Activated CD4-positive, alpha-beta memory T cell treated with anti-CD3 and anti-CD28 coated beads for 36 hours (primary cell): ENCODE measurements at regions not wholly inside any gene's neighbourhood (a gene's known extent, or its start where the extent isn't known, plus 50 kb on each side); places are given as distances from the start of the nearest gene placed in this dataset.
A peak's percentile ranks its signal among the peaks of the same experiment; 100 is the strongest.

Experiments used
- CTCF ChIA-PET: fragments of 350-600 bp; sonication (Branson Sonifier 250); formaldehyde crosslinking; loops from one replicate; lab custom pipeline; 2021; ENCODE audit warnings: antibody characterized with exemption, inconsistent platforms; lab: Charles Lee
- POLR2A ChIA-PET: fragments of 350-600 bp; sonication (Branson Sonifier 250); formaldehyde crosslinking; loops from one replicate; lab custom pipeline; 2021; ENCODE audit warnings: antibody characterized with exemption; lab: Charles Lee
- DNase-seq: peaks from one replicate; pipeline ENCODE4 v3.0.0-alpha.2; 2020
- H3K27ac Mint-ChIP-seq: one replicate; pipeline ENCODE4 v1.8.0; 2021; ENCODE audit warnings: mixed read lengths
- H3K27me3 Mint-ChIP-seq: one replicate; pipeline ENCODE4 v1.8.0; 2021; ENCODE audit warnings: mixed read lengths
- H3K36me3 Mint-ChIP-seq: one replicate; pipeline ENCODE4 v1.8.0; 2021; ENCODE audit warnings: mixed read lengths
- H3K4me1 Mint-ChIP-seq: one replicate; pipeline ENCODE4 v1.8.0; 2021; ENCODE audit warnings: low read depth, mixed read lengths
- H3K4me3 Mint-ChIP-seq: one replicate; pipeline ENCODE4 v1.8.0; 2021; ENCODE audit warnings: mild to moderate bottlenecking, mixed read lengths
- H3K9me3 Mint-ChIP-seq: one replicate; pipeline ENCODE4 v1.8.0; 2021; ENCODE audit warnings: mixed read lengths
- intact Hi-C: fragments of 100-400 bp; cut with micrococcal nuclease; formaldehyde crosslinking; loops from one replicate; pipeline ENCODE4 v1.15.1; 2023

- Mint-ChIP-seq H3K4me1 (no peaks in the 10 kb centered on the region), H3K9me3 (no peaks in the 10 kb centered on the region), H3K36me3 (no peaks in the 10 kb centered on the region), H3K4me3 (no peak overlapping the region), H3K27ac (no peak overlapping the region), H3K27me3 (no peaks in the 10 kb centered on the region)
- intact Hi-C loops, result no loop called here
- POLR2A ChIA-PET, result no interaction called here
- DNase-seq, result no peak
- CTCF ChIA-PET, result no interaction called here
Observed at GRCh38 chr3:107028626-107029025, 348.6 kb upstream of the CCDC54 start.

- intact Hi-C loops, result no loop called here
Observed at GRCh38 chr3:107032111-107032510, 345.1 kb upstream of the CCDC54 start.

GRCh38 chr3:107034142-107034541 is 343.1 kb upstream of the CCDC54 start:
- POLR2A ChIA-PET, result no interaction called here
- Mint-ChIP-seq H3K27me3 (no peaks in the 10 kb centered on the region), H3K36me3 (no peaks in the 10 kb centered on the region), H3K4me3 (no peak overlapping the region), H3K4me1 (no peaks in the 10 kb centered on the region), H3K9me3 (peaks cover 23% of the 10 kb centered on the region), H3K27ac (no peak overlapping the region)
- DNase-seq, result no peak
- intact Hi-C loops, result no loop called here
- CTCF ChIA-PET, result no interaction called here

More at GRCh38 chr3:107032111-107032510, 345.1 kb upstream of the CCDC54 start:
- H3K27ac Mint-ChIP-seq, result no peak overlapping the region
- no peaks in the 10 kb centered on the region for H3K36me3 Mint-ChIP-seq
- H3K27me3 Mint-ChIP-seq, result no peaks in the 10 kb centered on the region
- H3K4me3 Mint-ChIP-seq, result no peak overlapping the region
- H3K4me1 Mint-ChIP-seq, result no peaks in the 10 kb centered on the region
- POLR2A ChIA-PET, result no interaction called here
- CTCF ChIA-PET, result no interaction called here
- peaks cover 10% of the 10 kb centered on the region for H3K9me3 Mint-ChIP-seq
- DNase-seq, result no peak

- DNase-seq, result no peak
- Mint-ChIP-seq H3K4me1 (no peaks in the 10 kb centered on the region), H3K27ac (no peak overlapping the region), H3K4me3 (no peak overlapping the region), H3K27me3 (no peaks in the 10 kb centered on the region), H3K9me3 (peaks cover 23% of the 10 kb centered on the region), H3K36me3 (no peaks in the 10 kb centered on the region)
- ChIA-PET CTCF (no interaction called here), POLR2A (no interaction called here)
- intact Hi-C loops, result no loop called here
Observed at GRCh38 chr3:107035176-107035575, 342.1 kb upstream of the CCDC54 start.

GRCh38 chr3:107044677-107045076 is 332.6 kb upstream of the CCDC54 start:
- H3K4me3 Mint-ChIP-seq, result no peak overlapping the region
- no peaks in the 10 kb centered on the region for H3K27me3 Mint-ChIP-seq
- H3K4me1 Mint-ChIP-seq, result no peaks in the 10 kb centered on the region
- H3K9me3 Mint-ChIP-seq, result peaks cover 5% of the 10 kb centered on the region
- no peaks in the 10 kb centered on the region for H3K36me3 Mint-ChIP-seq
- POLR2A ChIA-PET, result no interaction called here
- intact Hi-C loops, result no loop called here
- no peak for DNase-seq
- CTCF ChIA-PET, result no interaction called here
- no peak overlapping the region for H3K27ac Mint-ChIP-seq

GRCh38 chr3:107045791-107046190 is 331.4 kb upstream of the CCDC54 start:
- Mint-ChIP-seq H3K36me3 (no peaks in the 10 kb centered on the region), H3K9me3 (no peaks in the 10 kb centered on the region), H3K27me3 (no peaks in the 10 kb centered on the region), H3K4me1 (no peaks in the 10 kb centered on the region), H3K4me3 (no peak overlapping the region), H3K27ac (no peak overlapping the region)
- no peak for DNase-seq
- intact Hi-C loops, result no loop called here
- ChIA-PET POLR2A (interaction anchor here (0.5 kb wide), 1 partner anchor 274 kb away, joined by 3 read pairs; no protein-coding TSS in a partner anchor), CTCF (interaction anchor here (0.9 kb wide), 1 partner anchor 17 kb away, joined by 3 read pairs; no protein-coding TSS in a partner anchor)

GRCh38 chr3:107055181-107055942 is 321.9 kb upstream of the CCDC54 start:
- Mint-ChIP-seq H3K4me3 (no peak overlapping the region), H3K27ac (no peak overlapping the region), H3K4me1 (no peaks in the 10 kb centered on the region), H3K9me3 (no peaks in the 10 kb centered on the region), H3K27me3 (peaks cover 5% of the 10 kb centered on the region), H3K36me3 (no peaks in the 10 kb centered on the region)
- ChIA-PET POLR2A (no interaction called here), CTCF (no interaction called here)
- intact Hi-C loops, result no loop called here
- DNase-seq, result no peak

- DNase-seq, result no peak
- Mint-ChIP-seq H3K27ac (no peak overlapping the region), H3K9me3 (no peaks in the 10 kb centered on the region), H3K4me3 (no peak overlapping the region), H3K36me3 (no peaks in the 10 kb centered on the region), H3K4me1 (peaks cover 11% of the 10 kb centered on the region), H3K27me3 (peaks cover 13% of the 10 kb centered on the region)
- ChIA-PET POLR2A (no interaction called here), CTCF (interaction anchor here (1.3 kb wide), 1 partner anchor 9 kb away, joined by 3 read pairs; no protein-coding TSS in a partner anchor)
- intact Hi-C loops, result loop anchor here (10.0 kb wide), 2 partner anchors 457 to 1547 kb away; no protein-coding TSS in a partner anchor
Observed at GRCh38 chr3:107061466-107061865, 315.8 kb upstream of the CCDC54 start.

GRCh38 chr3:107062310-107062709 is 314.9 kb upstream of the CCDC54 start:
- Mint-ChIP-seq H3K36me3 (no peaks in the 10 kb centered on the region), H3K27me3 (peaks cover 13% of the 10 kb centered on the region), H3K4me3 (no peak overlapping the region), H3K4me1 (peaks cover 11% of the 10 kb centered on the region), H3K9me3 (no peaks in the 10 kb centered on the region), H3K27ac (no peak overlapping the region)
- intact Hi-C loops, result loop anchor here (10.0 kb wide), 2 partner anchors 458 to 1548 kb away; no protein-coding TSS in a partner anchor
- DNase-seq, result no peak
- CTCF ChIA-PET, result interaction anchor here (0.9 kb wide), 1 partner anchor 17 kb away, joined by 3 read pairs; no protein-coding TSS in a partner anchor
- POLR2A ChIA-PET, result no interaction called here

- POLR2A ChIA-PET, result no interaction called here
- peaks cover 11% of the 10 kb centered on the region for H3K4me1 Mint-ChIP-seq
- H3K36me3 Mint-ChIP-seq, result no peaks in the 10 kb centered on the region
- H3K4me3 Mint-ChIP-seq, result no peak overlapping the region
- no peak overlapping the region for H3K27ac Mint-ChIP-seq
- CTCF ChIA-PET, result interaction anchor here (0.9 kb wide), 1 partner anchor 17 kb away, joined by 3 read pairs; no protein-coding TSS in a partner anchor
- DNase-seq, result no peak
- intact Hi-C loops, result loop anchor here (10.0 kb wide), 2 partner anchors 458 to 1548 kb away; no protein-coding TSS in a partner anchor
- H3K9me3 Mint-ChIP-seq, result no peaks in the 10 kb centered on the region
- H3K27me3 Mint-ChIP-seq, result peaks cover 11% of the 10 kb centered on the region
Observed at GRCh38 chr3:107062787-107063186, 314.5 kb upstream of the CCDC54 start.

GRCh38 chr3:107063351-107063750 is 313.9 kb upstream of the CCDC54 start:
- no peak overlapping the region for H3K27ac Mint-ChIP-seq
- intact Hi-C loops, result loop anchor here (10.0 kb wide), 2 partner anchors 459 to 1549 kb away; no protein-coding TSS in a partner anchor
- no peak for DNase-seq
- H3K9me3 Mint-ChIP-seq, result no peaks in the 10 kb centered on the region
- H3K36me3 Mint-ChIP-seq, result no peaks in the 10 kb centered on the region
- POLR2A ChIA-PET, result no interaction called here
- peaks cover 12% of the 10 kb centered on the region for H3K4me1 Mint-ChIP-seq
- H3K27me3 Mint-ChIP-seq, result peaks cover 11% of the 10 kb centered on the region
- H3K4me3 Mint-ChIP-seq, result no peak overlapping the region
- CTCF ChIA-PET, result interaction anchor here (0.9 kb wide), 1 partner anchor 18 kb away, joined by 3 read pairs; no protein-coding TSS in a partner anchor

GRCh38 chr3:107064405-107065060 is 312.7 kb upstream of the CCDC54 start:
- no peaks in the 10 kb centered on the region for H3K9me3 Mint-ChIP-seq
- intact Hi-C loops, result loop anchor here (10.0 kb wide), 2 partner anchors 460 to 1550 kb away; no protein-coding TSS in a partner anchor
- H3K27me3 Mint-ChIP-seq, result peaks cover 9% of the 10 kb centered on the region
- DNase-seq, result peak; percentile 72
- CTCF ChIA-PET, result interaction anchor here (0.6 to 1.4 kb wide), 10 partner anchors 11 to 1598 kb away, joined by 3 to 7 read pairs (median 3); no protein-coding TSS in a partner anchor
- peaks cover 18% of the 10 kb centered on the region for H3K4me1 Mint-ChIP-seq
- POLR2A ChIA-PET, result no interaction called here
- no peak overlapping the region for H3K4me3 Mint-ChIP-seq
- H3K36me3 Mint-ChIP-seq, result no peaks in the 10 kb centered on the region
- H3K27ac Mint-ChIP-seq, result no peak overlapping the region
